ENCODE measurements at regions not wholly inside any gene's neighbourhood (a gene's known extent, or its start where the extent isn't known, plus 50 kb on each side); places are given as distances from the start of the nearest gene placed in this dataset.

GRCh38 chr6:144443157-144443556, 158.0 kb downstream of the UTRN start (continued):
- TF ChIP-seq PRMT3 (CRISPR knock-in tag; IDR thresholded peaks at IDR 0.05; ENCODE audit: borderline replicate concordance, low read depth), result no peak

- no peak overlapping the region for H3K9ac ChIP-seq (ENCODE audit: insufficient read depth, low read depth, low read length)
- FAIRE-seq (no peak), DNase-seq (ENCODE audit: low spot score) (no peak), ATAC-seq (no peak)
- no peaks in the 10 kb centered on the region for H4K20me1 ChIP-seq (ENCODE audit: insufficient read depth, low read length)
- no peaks in the 10 kb centered on the region for H3K9me3 ChIP-seq (ENCODE audit: low read length)
- H3K36me3 ChIP-seq (replicated peaks in 1 of 2; ENCODE audit: control insufficient read depth in 1 of 2, insufficient read depth in 2 of 2, low read length in 2 of 2), result peaks cover 31 to 68% of the 10 kb centered on the region in 2 experiments
- POLR2A ChIA-PET, result no interaction called here
- no peaks in the 10 kb centered on the region for H3K79me2 ChIP-seq (ENCODE audit: insufficient read depth, low read length)
- intact Hi-C loops (cut with micrococcal nuclease; ENCODE audit: unreplicated experiment) (no loop called here), in situ Hi-C loops (cut with HindIII; ENCODE audit: extremely low pct_ligation_motif_present, low pct_unique_long_range_greater_than_20kb) (no loop called here)
- TF ChIP-seq MTA3 (CRISPR knock-in tag; IDR thresholded peaks at IDR 0.05), result no peak
- WGBS (ENCODE audit: low lambda C conversion rate), result 98% methylated on average over 1 of the region's 1 CpG
- CTCF ChIA-PET (ENCODE audit: low intra/inter-chr PET ratio, low total read pairs), result no interaction called here
- no peak overlapping the region for H3K4me3 ChIP-seq (replicated peaks in 1 of 3; ENCODE audit: insufficient read depth in 1 of 3, low read depth in 2 of 3, low read length in 3 of 3)
- no peak overlapping the region for H3K27ac ChIP-seq (ENCODE audit: extremely low read length, insufficient read depth, low read length)
- no peaks in the 10 kb centered on the region for H3K27me3 ChIP-seq (ENCODE audit: control insufficient read depth in 1 of 2, insufficient read depth in 2 of 2, low read length in 2 of 2)
- no peak overlapping the region for H2AFZ ChIP-seq (ENCODE audit: low read length)
- H3K4me1 ChIP-seq (ENCODE audit: insufficient read depth, low read length), result no peaks in the 10 kb centered on the region
- H3K4me2 ChIP-seq (ENCODE audit: low read depth, low read length), result no peak overlapping the region
- no TSS peak for BruUV-seq (replicated peaks)
These were observed 162.3 kb downstream of the UTRN start for GRCh38 chr6:144447472-144447871.

GRCh38 chr6:144449218-144449617, 164.1 kb downstream of the UTRN start:
- peaks cover 36 to 58% of the 10 kb centered on the region in 2 experiments for H3K36me3 ChIP-seq (replicated peaks in 1 of 2; ENCODE audit: control insufficient read depth in 1 of 2, insufficient read depth in 2 of 2, low read length in 2 of 2)
- ChIA-PET POLR2A (no interaction called here), CTCF (ENCODE audit: low intra/inter-chr PET ratio, low total read pairs) (no interaction called here)
- H3K79me2 ChIP-seq (ENCODE audit: insufficient read depth, low read length), result no peaks in the 10 kb centered on the region
- 98% methylated on average over 7 of the region's 7 CpGs for WGBS (ENCODE audit: low lambda C conversion rate)
- BruUV-seq (replicated peaks), result no TSS peak
- H3K4me3 ChIP-seq (replicated peaks in 1 of 3; ENCODE audit: insufficient read depth in 1 of 3, low read depth in 2 of 3, low read length in 3 of 3), result no peak overlapping the region
- no peak overlapping the region for H3K9ac ChIP-seq (ENCODE audit: insufficient read depth, low read depth, low read length)
- DNase-seq (ENCODE audit: low spot score) (no peak), FAIRE-seq (no peak), ATAC-seq (no peak)
- intact Hi-C loops (cut with micrococcal nuclease; ENCODE audit: unreplicated experiment), result no loop called here
- H3K4me2 ChIP-seq (ENCODE audit: low read depth, low read length), result no peak overlapping the region
- H2AFZ ChIP-seq (ENCODE audit: low read length), result no peak overlapping the region
- TF ChIP-seq STAT6 (CRISPR knock-in tag; IDR thresholded peaks at IDR 0.05; ENCODE audit: borderline replicate concordance) (no peak), ONECUT2 (CRISPR knock-in tag; IDR thresholded peaks at IDR 0.05) (no peak), ZBTB26 (CRISPR knock-in tag; IDR thresholded peaks at IDR 0.05; ENCODE audit: borderline replicate concordance) (no peak), ZNF382 (CRISPR knock-in tag; IDR thresholded peaks at IDR 0.05; ENCODE audit: borderline replicate concordance) (no peak), ZFP41 (CRISPR knock-in tag; IDR thresholded peaks at IDR 0.05; ENCODE audit: borderline replicate concordance) (no peak), ZMYM4 (CRISPR knock-in tag; IDR thresholded peaks at IDR 0.05) (no peak)
- no peaks in the 10 kb centered on the region for H3K27me3 ChIP-seq (ENCODE audit: control insufficient read depth in 1 of 2, insufficient read depth in 2 of 2, low read length in 2 of 2)
- H3K27ac ChIP-seq (ENCODE audit: extremely low read length, insufficient read depth, low read length), result no peak overlapping the region
- in situ Hi-C loops (cut with HindIII; ENCODE audit: extremely low pct_ligation_motif_present, low pct_unique_long_range_greater_than_20kb), result no loop called here
- no peaks in the 10 kb centered on the region for H3K9me3 ChIP-seq (ENCODE audit: low read length)
- no peaks in the 10 kb centered on the region for H4K20me1 ChIP-seq (ENCODE audit: insufficient read depth, low read length)
- H3K4me1 ChIP-seq (ENCODE audit: insufficient read depth, low read length), result no peaks in the 10 kb centered on the region

Measured in HepG2 (cell line).